Ramos (cell line): ENCODE measurements at regions not wholly inside any gene's neighbourhood (a gene's known extent, or its start where the extent isn't known, plus 50 kb on each side); places are given as distances from the start of the nearest gene placed in this dataset.
"Not testable (repeated sequence)": the region's sequence is repeated elsewhere in the genome, so short reads cannot be mapped to it uniquely, and the experiment has no call there.

Experiments
- in situ Hi-C: fragments of 300-500 bp; cut with MboI; formaldehyde crosslinking; loops from one replicate; pipeline ENCODE4 v1.14.3; 2022; ENCODE audit warnings: low sequenced_read_pairs; ENCODE audit not compliant: unreplicated experiment

- in situ Hi-C loops: not testable (repeated sequence)
These were observed 80.7 kb downstream of the SPTSSA start for GRCh38 chr14:34381304-34381703.

GRCh38 chr14:34380471-34380845 is 81.6 kb downstream of the SPTSSA start:
- in situ Hi-C loops: no loop called here

GRCh38 chr14:34379816-34380470 is 82.1 kb downstream of the SPTSSA start:
- in situ Hi-C loops: no loop called here

GRCh38 chr14:34376649-34377267 is 85.3 kb downstream of the SPTSSA start:
- in situ Hi-C loops: no loop called here

- in situ Hi-C loops: no loop called here
These were observed 86.9 kb downstream of the SPTSSA start for GRCh38 chr14:34374998-34375740.

- in situ Hi-C loops: no loop called here
These were observed 88.8 kb downstream of the SPTSSA start for GRCh38 chr14:34373191-34373590.

GRCh38 chr14:34372786-34373185 is 89.3 kb downstream of the SPTSSA start:
- in situ Hi-C loops: no loop called here

- in situ Hi-C loops: no loop called here
These were observed 92.4 kb downstream of the SPTSSA start for GRCh38 chr14:34369648-34370030.

- in situ Hi-C loops: no loop called here
These were observed 92.9 kb downstream of the SPTSSA start for GRCh38 chr14:34368971-34369647.

GRCh38 chr14:34368115-34368970 is 93.7 kb downstream of the SPTSSA start:
- in situ Hi-C loops: no loop called here

- in situ Hi-C loops: no loop called here
These were observed 96.6 kb downstream of the SPTSSA start for GRCh38 chr14:34365309-34365915.

GRCh38 chr14:34364201-34364600 is 97.8 kb downstream of the SPTSSA start:
- in situ Hi-C loops: no loop called here

GRCh38 chr14:34363733-34364134 is 98.3 kb downstream of the SPTSSA start:
- in situ Hi-C loops: no loop called here

- in situ Hi-C loops: no loop called here
These were observed 99.3 kb downstream of the SPTSSA start for GRCh38 chr14:34362641-34363251.

GRCh38 chr14:34361504-34362011 is 100.5 kb downstream of the SPTSSA start:
- in situ Hi-C loops: no loop called here

- in situ Hi-C loops: no loop called here
These were observed 102.5 kb downstream of the SPTSSA start for GRCh38 chr14:34359420-34360117.

- in situ Hi-C loops: no loop called here
These were observed 105.8 kb downstream of the SPTSSA start for GRCh38 chr14:34356264-34356654.

GRCh38 chr14:34355584-34356263 is 106.3 kb downstream of the SPTSSA start:
- in situ Hi-C loops: no loop called here
